ENCODE measurements at regions not wholly inside any gene's neighbourhood (a gene's known extent, or its start where the extent isn't known, plus 50 kb on each side); places are given as distances from the start of the nearest gene placed in this dataset.

GRCh38 chr4:128675083-128675482 lies 134.4 kb upstream of the JADE1 start:
- ChIA-PET POLR2A (no interaction called here), CTCF (ENCODE audit: low intra/inter-chr PET ratio, low total read pairs) (no interaction called here)
- no peak overlapping the region for H3K9ac ChIP-seq (ENCODE audit: insufficient read depth, low read depth, low read length)
- DNase-seq (ENCODE audit: low spot score) (no peak), ATAC-seq (no peak), FAIRE-seq (no peak)
- no peaks in the 10 kb centered on the region for H3K4me1 ChIP-seq (ENCODE audit: insufficient read depth, low read length)
- no peak for TF ChIP-seq PHB2 (IDR thresholded peaks at IDR 0.05; ENCODE audit: partially characterized antibody)
- no peak for TF ChIP-seq ZBTB2 (CRISPR knock-in tag; IDR thresholded peaks at IDR 0.05; ENCODE audit: low read depth)
- TF ChIP-seq TEF (CRISPR knock-in tag; IDR thresholded peaks at IDR 0.05), result no peak
- TF ChIP-seq ZNF256 (CRISPR knock-in tag; conservative IDR thresholded peaks at IDR 0.05), result no peak
- TF ChIP-seq ZNF614 (CRISPR knock-in tag; IDR thresholded peaks at IDR 0.05; ENCODE audit: borderline replicate concordance), result no peak
- no peak for TF ChIP-seq ZSCAN29 (CRISPR knock-in tag; conservative IDR thresholded peaks at IDR 0.05)
- TF ChIP-seq ZBTB33 (CRISPR knock-in tag; IDR thresholded peaks at IDR 0.05), result no peak
- TF ChIP-seq ZNF558 (CRISPR knock-in tag; IDR thresholded peaks at IDR 0.05; ENCODE audit: borderline replicate concordance), result no peak
- no peak for TF ChIP-seq ZNF24 (IDR thresholded peaks at IDR 0.05)
- no peak for TF ChIP-seq ZNF597 (CRISPR knock-in tag; IDR thresholded peaks at IDR 0.05)
- TF ChIP-seq MED13 (CRISPR knock-in tag; IDR thresholded peaks at IDR 0.05), result no peak
- TF ChIP-seq ZNF33B (CRISPR knock-in tag; IDR thresholded peaks at IDR 0.05), result no peak
- no peak for TF ChIP-seq ZNF530 (CRISPR knock-in tag; IDR thresholded peaks at IDR 0.05; ENCODE audit: low read depth)
- no peak for TF ChIP-seq PITX1 (CRISPR knock-in tag; IDR thresholded peaks at IDR 0.05)
- TF ChIP-seq POLR2G (IDR thresholded peaks at IDR 0.05; ENCODE audit: low read depth, low read length), result no peak
- no peak for TF ChIP-seq RFX1 (IDR thresholded peaks at IDR 0.05)
- no peak for TF ChIP-seq WIZ (CRISPR knock-in tag; IDR thresholded peaks at IDR 0.05)
- no peak for TF ChIP-seq HNRNPLL (IDR thresholded peaks at IDR 0.05; ENCODE audit: low read depth, low read length, poor library complexity, severe bottlenecking)
- TF ChIP-seq TFE3 (CRISPR knock-in tag; IDR thresholded peaks at IDR 0.05), result no peak
- TF ChIP-seq CBX1 (IDR thresholded peaks at IDR 0.05; ENCODE audit: low read depth), result no peak
- H2AFZ ChIP-seq (ENCODE audit: low read length), result no peak overlapping the region
- no peak overlapping the region for H3K27ac ChIP-seq (ENCODE audit: extremely low read length, insufficient read depth, low read length)
- H3K27me3 ChIP-seq (ENCODE audit: control insufficient read depth in 1 of 2, insufficient read depth in 2 of 2, low read length in 2 of 2), result no peaks in the 10 kb centered on the region
- no peaks in the 10 kb centered on the region for H3K36me3 ChIP-seq (replicated peaks in 1 of 2; ENCODE audit: control insufficient read depth in 1 of 2, insufficient read depth in 2 of 2, low read length in 2 of 2)
- H3K9me3 ChIP-seq (ENCODE audit: low read length), result no peaks in the 10 kb centered on the region
- no peak overlapping the region for H3K4me2 ChIP-seq (ENCODE audit: low read depth, low read length)
- BruUV-seq (replicated peaks), result no TSS peak
- no peaks in the 10 kb centered on the region for H4K20me1 ChIP-seq (ENCODE audit: insufficient read depth, low read length)
- 23% methylated on average over 1 of the region's 1 CpG for WGBS (ENCODE audit: low lambda C conversion rate)
- in situ Hi-C loops (cut with HindIII; ENCODE audit: extremely low pct_ligation_motif_present, low pct_unique_long_range_greater_than_20kb) (no loop called here), intact Hi-C loops (cut with micrococcal nuclease; ENCODE audit: unreplicated experiment) (no loop called here)
- no peak overlapping the region for H3K4me3 ChIP-seq (replicated peaks in 1 of 3; ENCODE audit: insufficient read depth in 1 of 3, low read depth in 2 of 3, low read length in 3 of 3)
- H3K79me2 ChIP-seq (ENCODE audit: insufficient read depth, low read length), result no peaks in the 10 kb centered on the region

Measured in HepG2 (cell line).